Prostate gland (tissue), 2 donors: ENCODE measurements at regions not wholly inside any gene's neighbourhood (a gene's known extent, or its start where the extent isn't known, plus 50 kb on each side); places are given as distances from the start of the nearest gene placed in this dataset.

ENCODE experiments used
- POLR2A ChIP-seq: fragments of 450-650 bp; IDR thresholded peaks from one replicate; pipeline ENCODE4 v1.6.1; 2016; ENCODE audit warnings: antibody characterized with exemption, mild to moderate bottlenecking
- TF ChIP-seq, protein P1 (sequence below), 4 experiments: fragments of 200-600 bp in 2 of 4; fragments of 450-650 bp in 2 of 4; sonication (generic) in 2 of 4; IDR thresholded peaks; 1 replicate in 3 of 4; 2 replicates in 1 of 4; pipeline ENCODE4 v1.5.1; 2016 to 2019; ENCODE audit warnings: antibody characterized with exemption in 4 of 4, mild to moderate bottlenecking in 2 of 4, moderate library complexity in 2 of 4

DNA sequence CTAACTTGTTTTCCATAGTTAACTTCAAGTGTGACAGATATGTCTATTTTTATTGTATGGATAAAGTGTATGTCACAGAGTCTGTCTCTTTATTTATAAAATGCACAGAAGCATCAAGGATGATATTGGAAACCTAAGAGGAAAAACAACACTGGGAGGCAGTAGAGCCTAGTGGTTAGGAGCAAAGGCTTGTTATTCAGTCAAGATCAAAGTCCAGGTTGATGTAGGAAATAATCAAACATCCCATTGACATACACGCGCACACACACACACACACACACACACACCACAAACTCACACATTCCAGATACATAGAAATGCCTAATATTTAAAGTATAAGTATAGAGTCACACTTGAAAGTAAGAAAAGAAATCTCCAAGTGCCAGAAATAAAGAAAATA lies 206.8 kb downstream of the CHRDL1 start:
- TF ChIP-seq, protein P1, sequence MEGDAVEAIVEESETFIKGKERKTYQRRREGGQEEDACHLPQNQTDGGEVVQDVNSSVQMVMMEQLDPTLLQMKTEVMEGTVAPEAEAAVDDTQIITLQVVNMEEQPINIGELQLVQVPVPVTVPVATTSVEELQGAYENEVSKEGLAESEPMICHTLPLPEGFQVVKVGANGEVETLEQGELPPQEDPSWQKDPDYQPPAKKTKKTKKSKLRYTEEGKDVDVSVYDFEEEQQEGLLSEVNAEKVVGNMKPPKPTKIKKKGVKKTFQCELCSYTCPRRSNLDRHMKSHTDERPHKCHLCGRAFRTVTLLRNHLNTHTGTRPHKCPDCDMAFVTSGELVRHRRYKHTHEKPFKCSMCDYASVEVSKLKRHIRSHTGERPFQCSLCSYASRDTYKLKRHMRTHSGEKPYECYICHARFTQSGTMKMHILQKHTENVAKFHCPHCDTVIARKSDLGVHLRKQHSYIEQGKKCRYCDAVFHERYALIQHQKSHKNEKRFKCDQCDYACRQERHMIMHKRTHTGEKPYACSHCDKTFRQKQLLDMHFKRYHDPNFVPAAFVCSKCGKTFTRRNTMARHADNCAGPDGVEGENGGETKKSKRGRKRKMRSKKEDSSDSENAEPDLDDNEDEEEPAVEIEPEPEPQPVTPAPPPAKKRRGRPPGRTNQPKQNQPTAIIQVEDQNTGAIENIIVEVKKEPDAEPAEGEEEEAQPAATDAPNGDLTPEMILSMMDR (IDR thresholded peaks at IDR 0.05), result no peak
- TF ChIP-seq POLR2A, result no peak
